ENCODE measurements at regions not wholly inside any gene's neighbourhood (a gene's known extent, or its start where the extent isn't known, plus 50 kb on each side); places are given as distances from the start of the nearest gene placed in this dataset.
"Not testable (repeated sequence)": the region's sequence is repeated elsewhere in the genome, so short reads cannot be mapped to it uniquely, and the experiment has no call there.

GRCh38 chr3:21220944-21221343 is 530.1 kb downstream of the ZNF385D start:
- Mint-ChIP-seq H3K36me3 (no peaks in the 10 kb centered on the region), H3K27ac (no peak overlapping the region), H3K4me1 (no peaks in the 10 kb centered on the region), H3K9me3 (ENCODE audit: low read depth) (peaks cover 10% of the 10 kb centered on the region), H3K27me3 (no peaks in the 10 kb centered on the region), H3K4me3 (no peak overlapping the region)
- DNase-seq (no peak), ATAC-seq (no peak)
- CTCF ChIA-PET = interaction anchor here (1.7 kb wide), 1 partner anchor 264 kb away, joined by 3 read pairs; no protein-coding TSS in a partner anchor

DNA sequence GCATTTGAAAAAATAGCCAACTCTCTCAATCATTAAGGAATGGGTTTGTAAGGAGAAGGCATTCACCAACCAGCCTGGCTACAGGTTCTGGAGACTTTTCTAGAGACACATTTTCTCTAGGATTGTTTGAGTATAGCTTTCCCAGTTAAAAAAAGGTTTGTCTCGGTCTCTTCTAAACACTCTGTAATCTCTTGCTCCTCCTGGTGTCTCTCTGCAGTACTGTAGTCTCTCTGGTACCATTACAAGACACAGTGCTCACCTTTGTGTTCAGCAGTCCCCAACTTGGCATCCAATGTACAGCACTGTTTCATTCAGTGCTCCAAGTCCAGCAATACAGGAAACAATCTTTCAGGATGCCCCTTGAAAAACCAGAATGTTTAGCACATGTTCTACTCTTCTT is 534.4 kb downstream of the ZNF385D start:
- ATAC-seq = no peak
- H3K27ac Mint-ChIP-seq = no peak overlapping the region
- DNase-seq = no peak
- no peaks in the 10 kb centered on the region for H3K4me1 Mint-ChIP-seq
- H3K9me3 Mint-ChIP-seq (ENCODE audit: low read depth) = peaks cover 5% of the 10 kb centered on the region
- H3K4me3 Mint-ChIP-seq = no peak overlapping the region
- no peaks in the 10 kb centered on the region for H3K27me3 Mint-ChIP-seq
- CTCF ChIA-PET = no interaction called here
- no peaks in the 10 kb centered on the region for H3K36me3 Mint-ChIP-seq

- H3K9me3 Mint-ChIP-seq (ENCODE audit: low read depth) = peaks cover 17% of the 10 kb centered on the region
- DNase-seq, H3K4me3 Mint-ChIP-seq, H3K4me1 Mint-ChIP-seq, H3K27ac Mint-ChIP-seq, ATAC-seq, H3K36me3 Mint-ChIP-seq, H3K27me3 Mint-ChIP-seq, CTCF ChIA-PET: not testable (repeated sequence)
Observed at GRCh38 chr3:21204122-21204521, 546.9 kb downstream of the ZNF385D start.

DNA sequence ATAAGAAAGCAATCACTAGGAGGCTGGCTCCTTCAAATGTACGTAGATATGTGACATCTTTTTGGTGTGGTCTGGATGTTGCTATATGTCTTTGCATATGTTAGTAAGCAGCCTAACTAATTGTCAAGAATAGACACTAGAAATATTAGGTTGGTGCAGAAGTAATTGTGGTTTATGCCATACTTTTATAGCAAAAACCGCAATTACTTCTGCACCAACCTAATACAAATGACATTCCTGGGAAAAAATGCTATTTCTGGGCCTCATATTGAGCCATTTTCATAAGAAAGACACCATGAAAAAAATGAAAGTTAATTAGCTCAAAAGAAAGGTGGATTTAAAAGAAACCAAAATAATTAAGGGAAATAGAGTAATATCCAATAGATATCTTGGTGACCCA is 555.8 kb downstream of the ZNF385D start:
- Mint-ChIP-seq H3K27me3 (no peaks in the 10 kb centered on the region), H3K4me1 (no peaks in the 10 kb centered on the region), H3K27ac (no peak overlapping the region), H3K4me3 (no peak overlapping the region), H3K36me3 (no peaks in the 10 kb centered on the region), H3K9me3 (ENCODE audit: low read depth) (peaks cover 8% of the 10 kb centered on the region)
- CTCF ChIA-PET = no interaction called here
- ATAC-seq = no peak
- DNase-seq = no peak

DNA sequence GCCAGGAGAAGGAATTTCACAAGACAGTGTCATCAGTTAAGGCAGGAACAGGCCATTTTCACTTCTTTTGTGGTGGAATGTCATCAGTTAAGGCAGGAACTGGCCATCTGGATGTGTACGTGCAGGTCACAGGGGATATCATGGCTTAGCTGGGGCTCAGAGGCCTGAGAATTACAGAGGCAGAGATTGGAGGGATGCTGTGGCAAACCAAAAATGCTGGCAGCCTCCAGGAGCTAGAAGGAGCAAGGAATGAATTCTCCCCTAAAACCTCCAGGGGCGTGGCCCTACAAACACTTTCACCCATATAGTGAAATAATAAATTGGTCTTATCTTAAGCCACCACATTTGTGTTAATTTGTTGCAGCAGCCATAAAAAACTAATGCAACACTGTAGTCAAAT is 557.0 kb downstream of the ZNF385D start:
- H3K4me3 Mint-ChIP-seq; DNase-seq; H3K36me3 Mint-ChIP-seq; H3K27me3 Mint-ChIP-seq; CTCF ChIA-PET; H3K4me1 Mint-ChIP-seq; H3K9me3 Mint-ChIP-seq (ENCODE audit: low read depth); ATAC-seq; H3K27ac Mint-ChIP-seq: not testable (repeated sequence)

- Mint-ChIP-seq H3K27ac (no peak overlapping the region), H3K27me3 (no peaks in the 10 kb centered on the region), H3K4me1 (no peaks in the 10 kb centered on the region), H3K4me3 (no peak overlapping the region), H3K9me3 (ENCODE audit: low read depth) (peaks cover 10% of the 10 kb centered on the region), H3K36me3 (no peaks in the 10 kb centered on the region)
- CTCF ChIA-PET = no interaction called here
- ATAC-seq (no peak), DNase-seq (no peak)
Observed at GRCh38 chr3:21188459-21188858, 562.6 kb downstream of the ZNF385D start.

DNA sequence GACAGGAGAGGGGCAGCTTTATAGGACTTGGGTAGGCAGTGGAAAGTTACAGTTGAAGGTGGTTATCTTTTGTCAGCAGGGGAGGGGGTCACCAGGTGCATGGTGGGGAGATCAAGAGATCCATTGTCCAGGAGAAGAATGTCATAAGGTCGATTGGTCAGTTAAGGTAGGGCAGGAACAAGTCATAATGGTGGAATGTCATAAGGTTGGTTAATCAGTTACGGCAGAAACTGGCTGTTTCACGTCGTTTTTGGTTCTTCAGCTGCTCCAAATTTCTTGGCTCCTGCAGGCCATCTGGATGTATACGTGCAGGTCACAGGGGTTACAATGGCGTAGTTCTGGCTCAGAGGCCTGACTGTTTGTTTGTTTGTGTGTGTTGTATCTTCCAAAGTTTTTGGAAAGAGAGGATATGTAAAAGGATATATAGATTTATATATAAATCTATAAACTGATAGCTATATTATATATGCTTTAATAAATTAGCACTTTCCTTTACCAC is 565.1 kb downstream of the ZNF385D start:
- DNase-seq (no peak), ATAC-seq (no peak)
- H3K36me3 Mint-ChIP-seq = no peaks in the 10 kb centered on the region
- no peak overlapping the region for H3K4me3 Mint-ChIP-seq
- peaks cover 3% of the 10 kb centered on the region for H3K9me3 Mint-ChIP-seq (ENCODE audit: low read depth)
- H3K27me3 Mint-ChIP-seq = no peaks in the 10 kb centered on the region
- H3K4me1 Mint-ChIP-seq = no peaks in the 10 kb centered on the region
- CTCF ChIA-PET = interaction anchor here (0.5 to 1.1 kb wide), 2 partner anchors 36 to 340 kb away, joined by 3 read pairs; no protein-coding TSS in a partner anchor
- no peak overlapping the region for H3K27ac Mint-ChIP-seq

- DNase-seq (no peak), ATAC-seq (no peak)
- peaks cover 16% of the 10 kb centered on the region for H3K9me3 Mint-ChIP-seq (ENCODE audit: low read depth)
- H3K27me3 Mint-ChIP-seq = no peaks in the 10 kb centered on the region
- H3K4me1 Mint-ChIP-seq = no peaks in the 10 kb centered on the region
- CTCF ChIA-PET = no interaction called here
- no peak overlapping the region for H3K4me3 Mint-ChIP-seq
- H3K36me3 Mint-ChIP-seq = no peaks in the 10 kb centered on the region
- no peak overlapping the region for H3K27ac Mint-ChIP-seq
Observed at GRCh38 chr3:21174461-21174860, 576.5 kb downstream of the ZNF385D start.

DNA sequence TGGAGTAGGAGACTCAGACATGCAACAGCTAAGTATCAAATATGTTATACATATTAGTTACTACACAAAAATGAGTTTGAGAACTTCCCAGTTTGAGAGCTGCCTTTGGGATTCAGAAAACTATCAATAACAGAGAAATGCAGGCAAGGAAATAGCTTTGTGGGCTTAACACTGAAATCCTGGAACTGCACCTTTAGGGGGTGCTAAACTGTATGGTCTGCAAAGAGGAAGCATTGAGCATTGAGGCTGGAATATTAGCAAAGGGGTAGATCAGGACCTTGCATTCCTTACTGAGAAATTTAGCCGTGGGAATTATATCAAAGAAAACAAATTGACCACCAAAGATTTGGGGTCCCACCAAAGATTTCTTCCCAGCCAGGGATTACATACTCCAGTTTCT is 580.0 kb downstream of the ZNF385D start:
- no peak overlapping the region for H3K27ac Mint-ChIP-seq
- no peaks in the 10 kb centered on the region for H3K4me1 Mint-ChIP-seq
- ATAC-seq (no peak), DNase-seq (no peak)
- no peaks in the 10 kb centered on the region for H3K27me3 Mint-ChIP-seq
- H3K4me3 Mint-ChIP-seq = no peak overlapping the region
- peaks cover 2% of the 10 kb centered on the region for H3K9me3 Mint-ChIP-seq (ENCODE audit: low read depth)
- CTCF ChIA-PET = no interaction called here
- H3K36me3 Mint-ChIP-seq = no peaks in the 10 kb centered on the region

DNA sequence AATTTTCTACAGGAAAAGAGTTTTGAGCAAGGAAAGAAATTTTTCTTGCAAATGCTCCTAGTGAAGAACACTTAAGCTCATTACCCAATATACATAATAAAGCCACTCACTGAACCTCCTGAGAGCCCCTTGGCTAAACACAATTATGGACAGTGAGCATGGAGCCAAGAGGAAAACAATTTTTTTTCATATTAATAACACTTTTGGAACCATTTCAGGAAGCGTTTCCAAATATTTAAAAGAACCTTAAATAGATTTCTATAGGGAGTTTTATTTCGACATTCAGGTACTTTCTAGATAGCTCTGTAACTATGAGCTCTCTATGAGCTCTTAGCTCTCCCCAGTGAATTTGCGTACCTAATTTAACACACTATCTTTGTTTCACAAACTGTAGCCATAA is 581.1 kb downstream of the ZNF385D start:
- Mint-ChIP-seq H3K27ac (no peak overlapping the region), H3K36me3 (no peaks in the 10 kb centered on the region), H3K4me3 (no peak overlapping the region), H3K9me3 (ENCODE audit: low read depth) (peaks cover 2% of the 10 kb centered on the region), H3K27me3 (no peaks in the 10 kb centered on the region), H3K4me1 (no peaks in the 10 kb centered on the region)
- CTCF ChIA-PET = no interaction called here
- no peak for DNase-seq
- no peak for ATAC-seq

DNA sequence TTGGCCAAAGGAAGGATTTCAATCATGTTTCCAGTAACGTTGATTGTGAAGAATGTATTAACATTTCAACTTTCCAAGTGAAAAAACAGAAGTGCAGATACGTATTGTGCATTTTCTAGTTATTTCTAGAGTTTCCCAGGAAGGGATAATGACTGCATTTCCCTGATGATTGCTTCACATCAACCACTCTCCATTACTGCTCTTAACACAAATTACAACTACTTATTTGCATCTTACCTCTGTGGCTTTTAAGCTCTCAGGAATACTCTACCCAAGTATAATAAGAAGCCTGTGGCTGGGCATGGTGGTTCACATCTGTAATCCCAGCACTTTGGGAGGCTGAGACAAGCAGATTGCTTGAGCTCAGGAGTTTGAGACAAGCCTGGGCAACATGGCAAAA is 582.5 kb downstream of the ZNF385D start:
- H3K4me1 Mint-ChIP-seq = no peaks in the 10 kb centered on the region
- ATAC-seq = no peak
- H3K27me3 Mint-ChIP-seq = no peaks in the 10 kb centered on the region
- no peaks in the 10 kb centered on the region for H3K36me3 Mint-ChIP-seq
- H3K27ac Mint-ChIP-seq = no peak overlapping the region
- no peak overlapping the region for H3K4me3 Mint-ChIP-seq
- CTCF ChIA-PET = no interaction called here
- peaks cover 2% of the 10 kb centered on the region for H3K9me3 Mint-ChIP-seq (ENCODE audit: low read depth)
- no peak for DNase-seq

DNA sequence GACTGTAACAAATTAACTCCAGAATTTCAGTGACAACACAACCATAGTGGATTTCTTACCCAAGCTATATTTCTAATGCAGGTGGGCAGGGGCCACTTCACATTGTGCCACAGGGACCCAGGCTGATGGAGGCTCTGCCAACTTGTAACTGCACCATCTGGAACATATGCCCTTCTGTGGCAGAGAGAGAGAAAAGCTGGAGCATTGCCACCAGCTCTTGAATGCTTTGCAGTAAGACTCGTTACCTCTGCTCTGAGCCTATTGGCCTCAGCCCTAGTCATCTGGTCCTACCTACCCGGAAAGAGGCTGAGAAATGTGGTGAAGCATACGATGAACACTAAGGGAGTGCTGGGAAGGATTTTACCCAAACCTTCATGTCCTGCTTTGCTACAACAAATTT is 587.1 kb downstream of the ZNF385D start:
- CTCF ChIA-PET = no interaction called here
- Mint-ChIP-seq H3K36me3 (no peaks in the 10 kb centered on the region), H3K9me3 (ENCODE audit: low read depth) (no peaks in the 10 kb centered on the region), H3K27me3 (no peaks in the 10 kb centered on the region), H3K4me1 (no peaks in the 10 kb centered on the region), H3K4me3 (no peak overlapping the region), H3K27ac (no peak overlapping the region)
- no peak for ATAC-seq
- DNase-seq = no peak

GRCh38 chr3:21159543-21159906 is 591.5 kb downstream of the ZNF385D start:
- ATAC-seq = no peak
- H3K27me3 Mint-ChIP-seq = no peaks in the 10 kb centered on the region
- H3K9me3 Mint-ChIP-seq (ENCODE audit: low read depth) = peaks cover 8% of the 10 kb centered on the region
- no peak overlapping the region for H3K27ac Mint-ChIP-seq
- no peak for DNase-seq
- H3K4me3 Mint-ChIP-seq = no peak overlapping the region
- no peaks in the 10 kb centered on the region for H3K4me1 Mint-ChIP-seq
- CTCF ChIA-PET = no interaction called here
- no peaks in the 10 kb centered on the region for H3K36me3 Mint-ChIP-seq

DNA sequence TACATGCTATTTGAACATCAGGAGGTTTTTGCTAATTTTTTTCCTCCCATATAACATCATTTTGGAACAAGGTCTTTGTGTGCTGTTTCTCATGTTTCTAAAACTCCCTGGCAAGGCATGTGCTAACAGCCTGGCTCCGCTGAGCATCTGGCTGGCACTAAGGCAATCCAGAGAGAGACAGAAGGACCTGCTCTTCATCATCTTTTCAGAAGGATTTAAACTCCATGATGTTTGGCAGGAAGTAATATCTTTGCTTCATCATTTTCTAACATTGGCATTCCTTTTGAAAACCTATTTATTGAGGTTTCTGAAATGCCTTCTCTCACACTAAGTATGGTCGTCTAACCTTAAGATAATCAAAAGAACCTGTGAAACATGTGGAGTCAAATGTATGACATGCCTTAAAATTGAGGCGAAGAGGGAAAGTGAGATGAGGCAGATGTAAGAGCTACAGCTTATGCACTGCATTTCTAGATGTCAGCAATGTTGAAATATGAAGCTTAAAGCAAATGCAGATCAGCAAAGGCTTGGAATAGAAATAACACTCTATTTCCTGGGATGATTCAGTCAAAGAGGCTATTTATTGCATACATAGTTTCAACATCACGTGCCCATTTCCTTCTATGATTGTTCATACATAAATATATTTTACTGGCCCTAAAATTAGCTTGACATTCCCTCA is 592.0 kb downstream of the ZNF385D start:
- no peaks in the 10 kb centered on the region for H3K36me3 Mint-ChIP-seq
- H3K9me3 Mint-ChIP-seq (ENCODE audit: low read depth) = peaks cover 8% of the 10 kb centered on the region
- H3K4me3 Mint-ChIP-seq = no peak overlapping the region
- CTCF ChIA-PET = no interaction called here
- no peak for DNase-seq
- H3K27me3 Mint-ChIP-seq = no peaks in the 10 kb centered on the region
- no peak for ATAC-seq
- no peaks in the 10 kb centered on the region for H3K4me1 Mint-ChIP-seq
- H3K27ac Mint-ChIP-seq = no peak overlapping the region

DNA sequence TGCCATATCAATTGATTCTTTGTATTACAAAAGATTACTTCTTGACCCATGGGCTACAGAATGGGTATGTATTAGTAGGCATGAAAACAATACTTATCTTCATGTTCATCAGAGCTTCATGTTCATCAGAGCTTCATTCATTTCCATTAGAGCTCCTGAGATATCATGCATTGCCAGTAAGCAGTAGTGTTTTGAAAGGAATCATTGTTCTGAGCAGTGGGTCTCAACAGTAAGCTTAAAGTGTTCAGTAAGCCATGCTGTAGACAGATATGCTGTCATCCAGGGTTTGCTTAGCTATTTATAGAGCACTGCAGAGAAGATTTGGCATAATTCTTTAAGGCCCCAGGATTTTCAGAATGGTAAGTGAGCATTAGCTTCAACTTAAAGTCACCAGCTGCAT is 596.1 kb downstream of the ZNF385D start:
- H3K4me3 Mint-ChIP-seq = no peak overlapping the region
- DNase-seq = no peak
- H3K27me3 Mint-ChIP-seq = no peaks in the 10 kb centered on the region
- H3K27ac Mint-ChIP-seq = no peak overlapping the region
- H3K9me3 Mint-ChIP-seq (ENCODE audit: low read depth) = peaks cover 11% of the 10 kb centered on the region
- CTCF ChIA-PET = no interaction called here
- no peaks in the 10 kb centered on the region for H3K36me3 Mint-ChIP-seq
- no peak for ATAC-seq
- H3K4me1 Mint-ChIP-seq = no peaks in the 10 kb centered on the region
